ENCODE measurements at regions not wholly inside any gene's neighbourhood (a gene's known extent, or its start where the extent isn't known, plus 50 kb on each side); places are given as distances from the start of the nearest gene placed in this dataset.

GRCh38 chr9:3756071-3756470 lies 230.3 kb upstream of the RFX3 start:
- TF ChIP-seq CTCF (IDR thresholded peaks at IDR 0.05) = no peak
- no peak for TF ChIP-seq POLR2AphosphoS5 (IDR thresholded peaks at IDR 0.05)
- TF ChIP-seq POLR2A (IDR thresholded peaks at IDR 0.05) = no peak

Measured in breast epithelium (tissue), 3 donors.